EH (cell line): ENCODE measurements at regions not wholly inside any gene's neighbourhood (a gene's known extent, or its start where the extent isn't known, plus 50 kb on each side); places are given as distances from the start of the nearest gene placed in this dataset.

ENCODE experiments used
- DNase-seq: peaks from one replicate; pipeline ENCODE4 v3.0.0-alpha.2; 2015; ENCODE audit warnings: low read depth

- no peak for DNase-seq
These were observed 156.3 kb downstream of the SLC7A11 start for GRCh38 chr4:138085736-138086305.

GRCh38 chr4:138078751-138079520 lies 163.2 kb downstream of the SLC7A11 start:
- DNase-seq: no peak

- no peak for DNase-seq
These were observed 163.9 kb downstream of the SLC7A11 start for GRCh38 chr4:138078253-138078652.

GRCh38 chr4:138076561-138076960 lies 165.6 kb downstream of the SLC7A11 start:
- no peak for DNase-seq

GRCh38 chr4:138070816-138071215 lies 171.3 kb downstream of the SLC7A11 start:
- no peak for DNase-seq

- DNase-seq: no peak
These were observed 178.6 kb downstream of the SLC7A11 start for GRCh38 chr4:138063581-138063980.

- DNase-seq: peak; percentile 68
These were observed 179.2 kb downstream of the SLC7A11 start for GRCh38 chr4:138062929-138063328.

GRCh38 chr4:138056541-138056940 lies 185.6 kb downstream of the SLC7A11 start:
- DNase-seq: no peak

GRCh38 chr4:138055890-138056289 lies 186.3 kb downstream of the SLC7A11 start:
- DNase-seq: peak; percentile 73

GRCh38 chr4:138053641-138054301 lies 188.4 kb downstream of the SLC7A11 start:
- peak; percentile 94 for DNase-seq

- DNase-seq: no peak
These were observed 189.1 kb downstream of the SLC7A11 start for GRCh38 chr4:138052806-138053632.

- DNase-seq: peak; percentile 73
These were observed 191.0 kb downstream of the SLC7A11 start for GRCh38 chr4:138051157-138051556.

GRCh38 chr4:138050601-138051000 lies 191.5 kb downstream of the SLC7A11 start:
- no peak for DNase-seq

- no peak for DNase-seq
These were observed 192.8 kb downstream of the SLC7A11 start for GRCh38 chr4:138049355-138049754.

- DNase-seq: no peak
These were observed 194.9 kb downstream of the SLC7A11 start for GRCh38 chr4:138047290-138047689.

- DNase-seq: peak; percentile 45
These were observed 197.1 kb downstream of the SLC7A11 start for GRCh38 chr4:138045036-138045435.

GRCh38 chr4:138039010-138039409 lies 203.1 kb downstream of the SLC7A11 start:
- DNase-seq: peak; percentile 78

- peak; percentile 75 for DNase-seq
These were observed 204.5 kb downstream of the SLC7A11 start for GRCh38 chr4:138037696-138038095.

GRCh38 chr4:138035781-138036258 lies 206.3 kb downstream of the SLC7A11 start:
- DNase-seq: peak; percentile 78

- DNase-seq: peak; percentile 31
These were observed 207.3 kb downstream of the SLC7A11 start for GRCh38 chr4:138034871-138035270.

GRCh38 chr4:138032222-138032621 lies 209.9 kb downstream of the SLC7A11 start:
- no peak for DNase-seq

- DNase-seq: no peak
These were observed 211.8 kb downstream of the SLC7A11 start for GRCh38 chr4:138030375-138030774.
